ENCODE measurements at regions not wholly inside any gene's neighbourhood (a gene's known extent, or its start where the extent isn't known, plus 50 kb on each side); places are given as distances from the start of the nearest gene placed in this dataset.

DNA sequence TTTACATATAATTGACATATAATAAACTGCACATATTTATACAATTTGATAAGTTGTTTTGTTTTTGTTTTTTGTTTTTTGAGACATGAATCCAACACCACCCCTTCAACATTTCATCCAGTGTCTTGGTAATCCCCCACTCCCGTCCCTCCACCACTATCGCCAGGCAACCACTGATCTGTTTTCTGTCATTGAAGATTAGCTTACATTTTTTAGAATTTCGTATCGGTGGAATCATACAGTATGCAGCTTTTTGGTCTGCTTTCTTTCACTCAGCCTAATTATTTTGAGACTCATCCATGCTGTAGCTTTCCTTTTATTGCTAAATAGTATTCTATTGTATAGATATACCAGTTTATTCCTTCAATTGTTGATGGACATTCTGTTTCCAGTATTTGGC lies 94.1 kb upstream of the FRY start:
- no peak overlapping the region for H4K91ac ChIP-seq (ENCODE audit: insufficient read length, low read depth, low read length)
- Mint-ChIP-seq H3K4me3 (no peak overlapping the region), H3K27ac (no peak overlapping the region), H3K27me3 (ENCODE audit: low read depth) (no peaks in the 10 kb centered on the region), H3K9me3 (no peaks in the 10 kb centered on the region), H3K36me3 (ENCODE audit: insufficient read depth in 1 of 3, low read depth in 3 of 3) (no peaks in the 10 kb centered on the region), H3K4me1 (peaks cover 0 to 4% of the 10 kb centered on the region in 2 experiments; a peak in 1 of 4 replicates)
- H4K5ac ChIP-seq (ENCODE audit: insufficient read length, low read depth, low read length): no peak overlapping the region
- H3T11ph ChIP-seq (ENCODE audit: low read length): no peak overlapping the region
- H3K4ac ChIP-seq (ENCODE audit: low read depth, low read length): no peak overlapping the region
- H3K18ac ChIP-seq (ENCODE audit: insufficient read length, low read depth, low read length): no peak overlapping the region
- no peak overlapping the region for H2BK5ac ChIP-seq (ENCODE audit: insufficient read length, low read length)
- no peak overlapping the region for H2BK12ac ChIP-seq (ENCODE audit: insufficient read length, low read depth, low read length)
- no peak overlapping the region for H4K8ac ChIP-seq (replicated peaks; ENCODE audit: insufficient read length, low read depth, low read length)
- no peak overlapping the region for H2AFZ ChIP-seq (ENCODE audit: low read length)
- H3K23me2 ChIP-seq (ENCODE audit: insufficient read length, low read depth, low read length, poor library complexity, severe bottlenecking): no peaks in the 10 kb centered on the region
- TF ChIP-seq, protein P1, sequence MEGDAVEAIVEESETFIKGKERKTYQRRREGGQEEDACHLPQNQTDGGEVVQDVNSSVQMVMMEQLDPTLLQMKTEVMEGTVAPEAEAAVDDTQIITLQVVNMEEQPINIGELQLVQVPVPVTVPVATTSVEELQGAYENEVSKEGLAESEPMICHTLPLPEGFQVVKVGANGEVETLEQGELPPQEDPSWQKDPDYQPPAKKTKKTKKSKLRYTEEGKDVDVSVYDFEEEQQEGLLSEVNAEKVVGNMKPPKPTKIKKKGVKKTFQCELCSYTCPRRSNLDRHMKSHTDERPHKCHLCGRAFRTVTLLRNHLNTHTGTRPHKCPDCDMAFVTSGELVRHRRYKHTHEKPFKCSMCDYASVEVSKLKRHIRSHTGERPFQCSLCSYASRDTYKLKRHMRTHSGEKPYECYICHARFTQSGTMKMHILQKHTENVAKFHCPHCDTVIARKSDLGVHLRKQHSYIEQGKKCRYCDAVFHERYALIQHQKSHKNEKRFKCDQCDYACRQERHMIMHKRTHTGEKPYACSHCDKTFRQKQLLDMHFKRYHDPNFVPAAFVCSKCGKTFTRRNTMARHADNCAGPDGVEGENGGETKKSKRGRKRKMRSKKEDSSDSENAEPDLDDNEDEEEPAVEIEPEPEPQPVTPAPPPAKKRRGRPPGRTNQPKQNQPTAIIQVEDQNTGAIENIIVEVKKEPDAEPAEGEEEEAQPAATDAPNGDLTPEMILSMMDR (conservative IDR thresholded peaks at IDR 0.05): no peak
- H3K56ac ChIP-seq (ENCODE audit: insufficient read length, low read depth, low read length): no peak overlapping the region
- no CpG with 5 or more reads among the region's 4 CpGs for WGBS (ENCODE audit: extremely low coverage, insufficient read length, low lambda C conversion rate)
- no peaks in the 10 kb centered on the region for H3K9me3 ChIP-seq (ENCODE audit: control insufficient read depth, low read depth, low read length)
- H3K14ac ChIP-seq (ENCODE audit: insufficient read depth, low read length): no peak overlapping the region
- H3K27me3 ChIP-seq (ENCODE audit: insufficient read depth, low read length): no peaks in the 10 kb centered on the region
- H4K20me1 ChIP-seq (ENCODE audit: control insufficient read depth, insufficient read depth, insufficient read length): no peaks in the 10 kb centered on the region
- no peak overlapping the region for H3K27ac ChIP-seq (ENCODE audit: insufficient read length, low read depth, low read length)
- no peak overlapping the region for H2BK120ac ChIP-seq (ENCODE audit: low read depth, low read length, poor library complexity, severe bottlenecking)
- H3K4me2 ChIP-seq (ENCODE audit: insufficient read depth, insufficient read length, low read length): no peak overlapping the region
- DNase-seq: no peak
- H2AK5ac ChIP-seq (ENCODE audit: insufficient read length, low read length): no peak overlapping the region
- no peak overlapping the region for H2BK20ac ChIP-seq (ENCODE audit: low read depth, low read length, poor library complexity, severe bottlenecking)
- no peaks in the 10 kb centered on the region for H3K79me2 ChIP-seq (ENCODE audit: insufficient read depth, low read length)
- H3K4me1 ChIP-seq (ENCODE audit: insufficient read depth, low read length): no peaks in the 10 kb centered on the region
- H3K9ac ChIP-seq (ENCODE audit: extremely low read depth, insufficient read length, low read length): no peak overlapping the region
- no peak overlapping the region for H2BK15ac ChIP-seq (ENCODE audit: low read depth, low read length)
- H3K79me1 ChIP-seq (ENCODE audit: insufficient read depth, low read depth, low read length, poor library complexity, severe bottlenecking): no peaks in the 10 kb centered on the region
- H3K23ac ChIP-seq (ENCODE audit: insufficient read length, low read depth, low read length): no peak overlapping the region
